GM21717 (cell line): ENCODE measurements at regions not wholly inside any gene's neighbourhood (a gene's known extent, or its start where the extent isn't known, plus 50 kb on each side); places are given as distances from the start of the nearest gene placed in this dataset.

Source experiments
- ATAC-seq: cut with Tn5 transposase; IDR thresholded peaks from one replicate; pipeline ENCODE4 v1.9.1; 2021; ENCODE audit warnings: mild to moderate bottlenecking, moderate library complexity; ENCODE audit not compliant: unreplicated experiment

DNA sequence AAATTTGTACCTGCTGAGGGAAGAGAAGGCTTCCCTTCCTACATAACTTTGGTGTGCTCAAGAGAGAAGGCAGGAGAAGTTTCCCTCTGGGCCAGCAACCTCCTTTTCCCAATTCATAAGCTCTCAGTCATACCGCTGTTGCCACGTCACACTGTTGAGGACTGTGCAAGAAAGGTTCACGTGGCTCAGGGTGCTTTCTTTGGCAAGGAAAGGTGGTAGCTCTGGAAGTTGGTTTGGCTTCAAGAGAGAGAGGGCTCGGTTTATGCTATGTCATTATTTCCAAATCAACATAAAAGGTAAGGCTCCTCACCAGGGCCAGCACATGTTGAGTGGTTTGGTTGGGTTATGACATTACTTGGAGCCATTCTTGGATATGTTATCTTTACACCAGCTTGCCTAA lies 77.3 kb downstream of the TNFSF18 start:
- ATAC-seq = no peak

DNA sequence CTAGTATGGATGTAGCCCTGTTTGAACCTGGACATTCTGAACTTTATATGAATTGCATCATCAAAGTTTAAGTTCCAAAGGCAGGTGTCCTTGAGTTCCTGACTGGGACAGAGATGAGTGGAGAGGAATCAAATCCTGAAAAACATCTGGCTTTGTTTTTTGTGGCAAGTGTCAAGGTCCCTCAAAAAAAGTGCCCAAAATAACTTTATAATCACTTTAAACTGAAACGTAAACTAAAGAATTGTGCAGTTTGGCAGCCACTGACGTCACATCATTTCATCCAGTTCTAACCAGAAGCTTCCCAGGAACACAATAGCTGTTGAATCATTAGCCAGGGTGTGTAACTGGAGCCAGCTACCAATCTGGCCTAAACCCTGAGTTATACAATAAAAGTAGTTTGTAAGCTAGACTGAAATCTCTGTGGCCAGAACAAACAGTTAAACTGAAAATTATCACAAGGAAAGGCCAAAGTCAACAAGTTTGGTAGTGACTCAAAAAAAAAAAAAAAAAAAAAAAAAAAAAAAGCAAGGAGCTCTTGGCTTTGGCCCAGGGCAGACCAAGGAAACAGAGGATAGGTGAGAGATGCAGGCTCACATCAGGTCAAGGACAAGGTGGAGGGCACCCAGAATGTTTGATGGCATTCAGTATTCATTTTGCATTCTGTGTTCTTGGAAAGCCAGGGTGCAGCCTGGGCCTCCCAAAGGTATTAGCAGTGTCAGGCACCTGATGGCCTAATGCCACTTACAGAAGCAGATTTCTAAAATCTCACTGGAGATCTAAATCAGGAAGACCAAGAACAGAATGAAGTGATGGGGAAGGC lies 74.3 kb downstream of the TNFSF18 start:
- ATAC-seq = no peak

DNA sequence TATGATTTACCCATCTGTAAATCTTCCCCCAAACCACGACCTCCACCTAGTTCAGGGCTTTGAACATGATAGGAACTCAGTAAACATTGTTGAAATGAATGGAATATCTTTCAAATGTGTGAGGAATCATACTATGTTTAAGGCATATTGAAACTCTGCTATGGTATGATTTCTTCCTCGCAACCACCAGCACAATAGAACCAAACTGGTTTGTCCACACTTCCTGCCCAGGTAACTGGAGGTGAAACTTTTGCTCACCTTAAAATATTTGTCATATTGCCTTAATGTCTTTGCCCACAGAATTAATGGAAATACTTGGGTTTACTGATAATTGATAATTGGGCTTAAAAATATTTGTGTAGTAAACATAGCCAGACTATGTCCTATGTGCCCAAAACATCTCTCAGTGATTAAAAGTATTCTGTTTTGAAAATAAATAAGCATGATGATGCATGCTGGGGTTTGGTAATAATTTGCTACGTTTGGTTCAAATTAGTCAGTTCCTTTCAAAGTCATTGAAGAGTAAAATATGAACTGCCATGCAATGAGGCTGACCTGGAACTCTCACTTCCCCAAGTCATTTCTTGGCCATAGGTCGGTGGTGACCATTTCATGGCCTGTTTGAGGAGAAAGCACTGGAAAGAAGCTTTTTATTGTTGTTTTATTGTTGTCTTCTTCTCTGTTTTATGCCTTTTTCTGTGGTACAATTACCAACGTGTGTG lies 73.3 kb downstream of the TNFSF18 start:
- ATAC-seq = no peak

DNA sequence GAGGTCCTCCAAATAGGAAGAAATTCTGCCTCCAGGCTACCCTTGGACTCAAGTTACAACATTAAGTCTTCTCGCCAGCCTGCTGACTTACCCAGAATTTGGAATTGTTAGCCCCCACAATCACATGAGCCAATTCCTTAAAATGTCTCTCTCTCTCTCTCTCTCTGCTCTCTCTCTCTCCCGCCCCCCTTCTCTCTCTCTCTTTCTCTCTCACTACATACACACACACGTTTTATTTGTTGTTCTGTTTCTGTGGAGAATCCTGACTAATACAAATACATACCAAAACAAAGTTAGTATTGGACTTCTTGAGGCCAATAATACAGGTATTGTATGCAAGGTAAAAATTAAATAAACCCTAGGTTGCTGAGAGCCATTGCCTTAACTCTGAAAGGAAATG lies 72.1 kb downstream of the TNFSF18 start:
- no peak for ATAC-seq

DNA sequence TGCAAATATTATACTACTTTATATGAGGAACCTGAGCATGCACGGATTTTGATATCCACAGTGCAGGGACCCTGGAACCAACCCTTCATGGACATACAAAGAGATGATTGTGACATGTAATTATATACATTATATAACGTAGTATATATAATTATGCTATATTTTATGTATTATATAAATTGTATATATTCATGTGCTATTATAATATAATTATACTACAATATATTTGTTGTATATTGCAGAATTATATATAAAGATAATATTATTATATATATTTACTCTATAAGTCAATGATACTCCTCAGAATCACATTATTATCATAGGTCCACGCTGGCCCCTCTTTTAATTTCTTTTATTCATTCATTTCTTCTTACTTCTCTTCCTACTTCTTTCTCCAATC lies 70.9 kb downstream of the TNFSF18 start:
- no peak for ATAC-seq

DNA sequence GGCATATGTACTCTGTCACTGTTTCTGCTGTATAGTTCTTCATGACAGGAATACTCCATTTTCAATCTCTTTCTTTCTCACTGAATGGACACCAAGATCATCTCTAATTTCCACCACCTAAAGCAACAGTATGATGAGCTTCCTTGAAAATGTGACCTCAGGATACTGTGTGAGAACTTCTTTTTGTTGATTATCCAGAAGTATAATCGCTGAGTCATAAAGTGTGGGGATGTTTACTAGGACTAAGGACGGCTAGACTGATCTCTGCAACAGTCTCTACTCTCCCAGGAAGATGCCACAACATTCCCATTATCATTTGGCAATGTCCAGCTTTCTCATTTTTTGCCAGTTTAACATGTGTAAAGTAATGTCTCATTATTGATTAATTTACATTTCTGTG lies 70.3 kb downstream of the TNFSF18 start:
- no peak for ATAC-seq

DNA sequence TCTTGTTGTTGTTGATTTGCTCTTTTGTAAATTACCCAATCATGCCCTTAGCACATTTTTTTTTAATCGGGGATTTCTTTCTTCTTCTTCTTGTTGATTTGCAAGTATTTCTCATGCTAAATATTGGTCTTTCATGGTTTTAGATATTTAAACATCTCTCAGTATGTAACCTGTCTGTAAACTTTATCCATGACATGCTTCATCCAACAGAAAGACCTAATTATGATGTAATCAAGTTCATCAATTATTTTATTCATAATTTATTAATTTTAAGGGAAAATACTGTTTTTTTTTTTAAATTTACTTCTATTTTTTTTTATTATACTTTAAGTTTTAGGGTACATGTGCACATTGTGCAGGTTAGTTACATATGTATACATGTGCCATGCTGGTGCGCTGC lies 69.8 kb downstream of the TNFSF18 start:
- ATAC-seq = no peak
